IPS-NIHi7 (cell line): ENCODE measurements at regions not wholly inside any gene's neighbourhood (a gene's known extent, or its start where the extent isn't known, plus 50 kb on each side); places are given as distances from the start of the nearest gene placed in this dataset.

Experiments
- DNase-seq: peaks from one replicate; pipeline ENCODE4 v3.0.0; 2012; ENCODE audit warnings: mixed read lengths; ENCODE audit errors: extremely low spot score

DNA sequence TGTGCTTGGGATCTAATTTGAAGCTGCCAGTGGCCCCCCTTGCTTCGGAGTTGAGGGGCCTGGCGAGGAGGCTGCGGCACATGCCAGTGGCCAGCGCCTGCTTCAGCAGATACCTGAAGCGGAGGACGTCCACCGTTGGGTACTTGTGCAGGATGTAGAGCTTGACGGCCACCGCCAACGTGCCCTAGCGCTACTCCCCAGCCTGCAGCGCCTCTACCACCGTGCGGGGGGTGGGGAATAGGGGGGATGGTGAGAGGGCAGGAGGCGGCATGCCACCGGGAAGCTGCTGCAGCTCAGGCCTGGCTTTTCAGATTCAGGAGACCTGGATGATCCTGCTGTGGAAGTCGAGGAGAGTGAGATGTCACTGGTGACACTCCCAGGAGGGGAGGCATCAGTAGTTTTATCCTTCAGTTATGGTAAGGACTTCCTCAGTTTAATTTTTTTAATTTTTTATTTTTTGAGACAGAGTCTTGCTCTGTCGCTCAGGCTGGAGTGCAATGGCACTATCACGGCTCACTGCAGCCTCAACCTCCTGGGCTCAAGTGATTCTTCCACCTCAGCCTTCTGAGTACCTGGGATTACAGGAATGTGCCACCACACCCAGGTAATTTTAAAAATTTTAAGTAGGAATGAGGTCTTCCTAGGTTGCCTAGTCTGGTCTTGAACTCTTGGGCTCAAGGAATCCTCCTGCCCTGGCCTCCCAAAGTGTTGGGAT is 150.6 kb upstream of the FRMD4B start:
- no peak for DNase-seq

DNA sequence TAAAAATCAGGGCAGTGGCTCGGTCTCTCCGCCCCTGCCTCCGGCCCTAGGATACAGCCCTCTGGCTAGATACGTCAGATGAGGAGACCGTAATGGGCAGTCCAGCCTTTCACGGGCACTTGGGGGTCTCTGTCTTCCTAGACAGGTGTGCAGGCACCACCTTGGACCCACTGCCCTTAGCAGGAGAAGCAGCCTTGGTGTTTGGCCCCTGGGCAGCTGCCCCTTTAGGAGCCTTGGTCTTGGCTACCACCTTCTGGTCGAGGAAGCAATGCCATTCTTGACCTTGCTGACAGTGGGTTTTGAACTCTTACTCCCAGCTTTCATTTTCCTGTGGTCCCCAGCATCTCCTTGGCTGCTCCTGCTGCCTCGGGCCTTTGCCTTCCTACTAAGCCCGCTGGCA is 149.7 kb upstream of the FRMD4B start:
- DNase-seq: no peak

DNA sequence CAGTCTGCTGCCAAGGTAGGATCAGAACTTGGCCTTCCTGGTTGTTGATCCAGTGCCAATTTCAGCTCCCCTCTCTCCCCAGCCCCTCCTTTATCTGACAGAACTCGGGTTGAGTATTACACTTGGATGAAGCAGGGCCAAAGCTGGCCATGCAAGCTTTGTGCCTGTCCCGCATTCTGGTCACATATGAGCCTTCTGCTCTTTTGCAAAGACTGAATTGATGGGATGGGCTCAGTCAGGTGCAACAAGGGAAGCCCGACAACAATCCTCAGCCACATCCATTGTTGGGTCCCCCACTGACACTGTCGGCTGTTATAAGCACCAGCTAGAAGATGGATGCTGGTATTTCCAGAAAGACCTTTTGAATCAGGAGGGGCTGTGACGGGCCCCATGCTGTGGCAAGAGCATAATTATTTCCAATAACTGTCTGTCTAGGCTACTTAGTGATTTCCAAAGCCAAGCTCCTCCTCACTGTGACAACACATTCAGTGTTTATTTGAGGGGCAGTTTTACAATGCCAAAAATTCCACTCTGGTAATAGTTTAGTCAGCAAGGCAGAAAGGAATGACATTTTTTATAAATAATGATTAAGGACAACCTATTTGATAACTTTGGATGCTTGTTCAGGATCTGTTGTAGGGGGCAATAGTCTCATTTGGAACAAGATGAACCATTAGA is 146.8 kb upstream of the FRMD4B start:
- DNase-seq: no peak

DNA sequence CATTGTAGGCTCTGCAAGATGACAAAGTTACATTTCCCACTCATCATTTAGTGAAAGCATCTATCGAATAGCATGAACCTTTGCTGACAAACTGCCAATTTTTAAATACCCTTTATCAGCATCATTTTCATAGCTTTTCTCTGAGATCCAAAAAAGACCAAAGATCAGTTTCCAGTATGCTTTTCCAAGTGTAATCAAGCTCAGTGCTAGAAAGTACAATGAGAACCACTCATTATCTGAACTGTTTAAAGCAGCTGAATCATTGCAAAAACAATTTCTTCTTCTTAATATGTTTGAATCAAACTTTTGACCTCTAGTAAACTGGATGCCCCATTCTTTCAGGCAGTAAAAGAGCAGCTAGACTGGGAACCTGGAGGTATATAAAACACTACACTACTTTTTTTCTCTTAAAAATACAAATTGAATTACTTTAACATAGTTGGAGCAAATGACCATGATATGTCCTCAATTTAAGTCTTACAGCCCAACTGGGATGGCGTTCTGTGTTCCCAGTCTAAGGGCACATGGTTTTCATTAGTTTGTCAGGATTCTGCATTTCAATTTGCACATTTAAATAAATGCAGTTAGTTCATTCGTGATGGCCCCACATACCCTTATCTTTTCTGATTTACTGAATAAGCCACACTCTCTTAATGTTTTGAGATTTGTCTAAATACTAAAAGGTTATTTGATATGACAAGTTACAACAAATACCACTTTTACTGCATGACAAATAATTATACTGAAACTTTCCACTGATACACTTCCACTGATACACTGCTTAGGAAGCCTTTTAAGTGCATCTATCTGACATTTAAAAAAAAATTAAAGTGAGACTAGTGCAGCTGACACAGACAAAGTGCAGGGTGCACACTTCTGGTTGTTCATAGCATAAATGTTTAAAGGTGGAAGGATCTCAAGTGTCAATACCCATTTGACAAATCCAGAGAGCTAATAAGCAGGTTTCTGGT is 146.0 kb upstream of the FRMD4B start:
- no peak for DNase-seq

DNA sequence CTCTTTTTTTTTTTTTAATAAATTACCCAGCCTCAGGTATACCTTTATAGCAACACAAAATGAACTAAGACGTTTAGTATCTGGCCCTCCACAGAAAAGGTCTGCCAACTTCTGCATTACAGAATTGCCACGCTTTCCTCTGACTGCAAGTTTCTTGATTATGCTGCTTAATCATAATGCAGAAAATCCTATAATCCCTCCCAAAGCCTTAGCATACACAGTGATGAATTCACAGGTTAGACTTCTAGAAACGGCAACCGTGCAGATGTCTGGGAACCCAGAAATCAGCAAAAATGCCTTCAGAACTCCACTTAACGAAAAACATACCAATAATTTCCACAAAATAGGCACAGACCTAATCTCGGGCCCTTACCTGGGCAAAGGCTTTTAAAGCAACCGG is 144.7 kb upstream of the FRMD4B start:
- DNase-seq: no peak

DNA sequence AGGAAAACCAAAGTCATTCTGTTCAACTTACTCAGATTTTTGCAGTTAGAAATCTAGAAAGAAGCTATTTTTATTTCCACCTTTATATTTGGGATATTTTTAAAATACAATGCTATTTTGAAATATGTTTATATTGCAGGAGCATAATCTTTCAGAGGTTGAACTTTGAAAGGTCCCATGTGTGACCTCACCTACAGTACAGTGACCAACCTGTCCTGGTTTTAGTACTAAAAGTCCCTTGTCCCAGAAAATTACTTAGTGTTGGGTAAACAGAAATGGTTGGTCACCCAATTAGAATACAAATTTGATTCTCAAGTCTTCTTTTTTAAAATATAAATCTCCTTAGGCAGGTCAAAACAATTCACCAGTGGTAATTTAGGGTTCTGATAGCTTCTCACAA is 141.6 kb upstream of the FRMD4B start:
- DNase-seq: no peak

DNA sequence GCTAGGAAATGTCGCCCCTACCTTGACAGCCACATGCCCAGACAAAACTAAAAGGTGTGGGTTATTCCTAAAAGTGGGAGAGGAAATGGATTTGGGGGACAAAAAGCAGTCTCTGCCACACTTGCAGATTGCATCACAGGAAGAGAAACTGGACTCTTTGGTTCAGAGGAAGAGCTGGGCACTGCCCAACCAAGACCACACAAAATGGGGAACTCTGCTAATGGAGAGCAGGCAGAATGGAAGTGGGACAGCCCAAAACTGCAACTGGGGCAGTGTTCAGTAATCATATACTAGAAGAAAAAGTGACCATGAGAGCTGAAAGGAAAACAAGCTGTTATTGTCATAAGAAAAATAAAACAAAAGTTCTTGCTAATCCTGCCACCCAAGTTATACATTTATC is 138.9 kb upstream of the FRMD4B start:
- no peak for DNase-seq

DNA sequence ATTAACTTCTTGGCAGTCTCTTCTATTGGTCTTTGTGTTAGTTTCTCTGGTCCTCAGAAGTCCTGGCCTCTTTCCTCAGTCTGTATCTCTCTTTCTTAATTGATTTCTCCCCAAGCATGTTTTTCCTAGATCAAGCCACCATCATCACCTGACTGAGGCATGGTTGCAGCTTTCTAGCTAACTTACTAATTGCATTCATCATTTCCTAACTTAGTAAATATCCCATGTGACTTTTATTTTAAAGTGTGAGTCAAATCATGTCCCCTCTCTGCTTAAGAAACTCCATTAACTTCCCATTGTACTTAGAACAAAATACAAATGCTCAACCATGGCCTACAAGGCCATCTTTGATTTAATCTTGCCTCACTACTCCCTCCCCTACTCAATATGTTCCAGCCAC is 135.4 kb upstream of the FRMD4B start:
- no peak for DNase-seq

DNA sequence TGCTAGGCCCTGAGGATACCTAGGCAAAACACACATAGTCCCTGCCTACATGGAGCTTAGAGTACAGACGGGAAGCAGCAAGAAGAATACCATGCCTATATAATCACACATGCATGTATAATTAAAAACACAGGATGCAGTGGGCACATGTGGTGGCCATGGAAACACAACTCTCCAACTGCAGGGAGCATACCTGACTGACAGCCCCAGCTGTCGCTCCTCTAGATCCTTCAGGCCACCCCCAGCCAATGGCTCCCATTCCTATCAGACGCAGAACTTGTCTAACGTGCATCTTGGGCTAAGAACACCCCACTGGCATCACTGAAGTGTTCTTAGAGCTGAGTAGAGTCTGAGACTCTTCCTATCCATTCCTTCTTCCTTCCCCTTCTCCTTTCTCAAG is 125.5 kb upstream of the FRMD4B start:
- DNase-seq: no peak

DNA sequence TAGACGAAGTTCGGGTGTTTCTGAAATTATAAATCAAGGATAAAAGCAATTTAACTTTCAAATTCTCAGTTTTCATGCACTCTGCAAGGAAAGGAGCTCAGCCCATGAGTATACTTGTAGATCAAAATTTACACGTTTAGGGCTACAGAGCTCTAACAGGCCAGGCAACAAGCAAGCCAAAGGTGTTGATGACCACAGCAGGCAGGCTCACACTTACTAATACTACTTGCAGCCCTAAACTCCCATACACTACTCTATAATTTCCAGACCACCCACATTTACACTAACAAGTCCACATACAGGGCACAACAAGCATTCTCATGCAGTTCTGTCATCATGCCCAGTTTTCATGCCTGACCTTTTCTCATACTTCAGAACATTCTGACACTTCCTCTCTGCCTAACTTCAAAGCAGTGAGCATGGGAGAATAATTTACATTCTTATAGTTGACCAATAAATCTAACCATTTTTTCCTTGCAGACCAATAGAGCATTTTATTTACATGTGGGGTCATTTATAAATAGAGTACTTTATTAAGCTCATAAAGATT is 124.7 kb upstream of the FRMD4B start:
- DNase-seq: no peak

DNA sequence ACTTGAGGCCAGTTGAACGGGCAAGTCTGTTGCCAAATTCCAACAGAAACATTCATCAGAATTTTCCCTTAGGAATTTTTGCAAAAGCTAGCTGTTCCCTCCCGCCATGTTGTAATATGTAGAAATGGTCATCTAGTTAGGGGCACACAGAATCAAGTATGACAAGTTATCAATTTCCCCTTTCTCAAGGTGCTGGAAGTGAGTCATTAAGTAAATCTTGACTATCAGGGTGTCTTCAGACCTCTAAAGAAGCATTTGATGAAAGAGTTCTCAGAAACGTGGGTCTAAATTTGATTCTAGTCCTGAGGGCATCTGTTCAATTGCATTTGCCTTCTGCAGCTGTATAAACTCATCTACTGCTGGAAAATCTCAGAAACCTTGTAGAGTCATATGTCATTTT is 123.4 kb upstream of the FRMD4B start:
- no peak for DNase-seq

DNA sequence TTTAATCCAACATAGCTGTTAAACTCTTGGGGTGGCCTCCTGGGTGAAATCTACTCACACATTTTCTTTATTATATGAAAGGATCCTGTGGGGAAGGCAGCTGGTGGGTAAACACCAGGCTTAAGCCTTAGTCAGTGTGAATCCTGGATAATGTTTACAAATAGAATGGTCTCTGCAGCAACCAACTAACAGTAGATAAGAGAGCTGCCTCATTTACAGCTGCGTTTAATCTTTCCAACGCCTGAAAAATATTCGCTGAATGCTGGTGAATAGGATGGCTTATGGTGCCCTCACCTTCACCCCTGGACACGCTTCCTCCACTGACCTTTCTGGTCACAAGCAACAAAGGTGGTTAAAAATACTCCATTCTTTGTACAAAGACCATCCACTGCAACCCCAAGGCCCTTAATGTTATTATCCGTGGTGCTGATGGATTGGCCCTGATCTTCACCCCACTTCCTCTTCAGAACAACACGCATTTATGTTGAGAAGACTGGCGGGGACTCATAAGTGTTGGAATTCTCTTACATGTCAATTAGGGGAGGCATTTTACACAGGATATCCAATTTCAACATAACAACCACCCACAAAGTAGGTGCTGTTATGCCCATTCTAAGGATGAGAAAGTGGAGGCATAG is 120.0 kb upstream of the FRMD4B start:
- peak; percentile 24 for DNase-seq

DNA sequence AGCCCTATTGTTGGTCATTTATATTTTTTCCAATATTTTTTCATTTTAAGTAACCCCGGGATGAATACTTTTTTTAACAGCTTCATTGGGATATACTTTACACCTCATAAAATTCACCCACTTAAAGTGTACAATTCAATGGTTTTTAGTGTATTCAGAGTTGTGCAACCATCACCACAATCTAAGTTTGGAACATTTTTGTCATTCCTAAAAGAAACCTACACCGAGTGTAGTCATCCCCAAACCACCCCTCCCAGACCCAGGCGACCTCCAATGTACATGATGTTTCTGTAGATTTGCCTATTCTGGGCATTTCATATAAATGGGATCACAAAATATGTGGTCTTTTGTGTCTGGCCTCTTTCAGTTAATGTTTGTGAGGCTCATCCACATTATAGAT is 118.3 kb upstream of the FRMD4B start:
- DNase-seq: no peak

DNA sequence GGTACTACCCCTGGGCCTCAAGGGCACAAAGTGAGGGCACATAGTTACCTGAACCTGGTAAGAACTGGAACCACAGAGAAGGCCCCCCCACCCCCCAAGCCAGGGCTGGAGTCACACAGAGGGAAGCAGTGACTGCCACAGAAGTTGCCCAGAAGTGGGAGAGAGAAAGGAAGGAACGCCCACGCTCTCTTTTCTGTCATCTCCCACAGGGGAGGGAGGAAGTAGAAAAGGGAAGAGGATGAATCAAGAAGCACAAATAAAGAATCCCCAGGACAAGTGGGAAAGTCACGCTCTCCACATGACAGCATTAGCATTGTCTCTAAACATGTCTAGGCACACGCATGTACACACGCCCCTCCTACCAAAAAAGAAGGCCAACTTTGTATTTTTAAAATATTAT is 114.7 kb upstream of the FRMD4B start:
- DNase-seq: no peak

DNA sequence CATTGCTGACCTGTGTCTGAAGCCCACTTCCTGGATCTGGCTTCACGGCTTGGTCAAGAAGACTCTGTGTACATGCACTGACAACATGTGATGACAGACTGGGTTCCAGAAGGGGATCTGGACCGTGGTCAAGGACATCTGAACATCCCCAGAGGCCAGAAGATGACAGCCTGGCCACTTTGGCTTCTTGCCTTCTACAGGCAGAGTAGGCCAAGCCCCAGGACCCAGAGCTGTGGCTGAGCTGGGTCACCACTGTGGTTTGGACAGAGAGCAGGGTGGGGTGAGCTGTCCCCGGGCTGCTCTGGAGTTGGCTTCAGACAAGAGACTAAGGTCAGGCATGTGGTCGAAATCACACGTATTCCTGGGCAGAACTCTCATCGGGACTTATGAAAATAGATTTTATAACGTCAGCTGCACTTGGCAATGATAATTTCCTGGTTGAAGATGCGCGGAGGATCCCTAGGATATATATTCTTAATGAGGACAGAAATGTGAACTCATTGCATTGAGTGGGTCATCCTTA is 114.1 kb upstream of the FRMD4B start:
- no peak for DNase-seq

DNA sequence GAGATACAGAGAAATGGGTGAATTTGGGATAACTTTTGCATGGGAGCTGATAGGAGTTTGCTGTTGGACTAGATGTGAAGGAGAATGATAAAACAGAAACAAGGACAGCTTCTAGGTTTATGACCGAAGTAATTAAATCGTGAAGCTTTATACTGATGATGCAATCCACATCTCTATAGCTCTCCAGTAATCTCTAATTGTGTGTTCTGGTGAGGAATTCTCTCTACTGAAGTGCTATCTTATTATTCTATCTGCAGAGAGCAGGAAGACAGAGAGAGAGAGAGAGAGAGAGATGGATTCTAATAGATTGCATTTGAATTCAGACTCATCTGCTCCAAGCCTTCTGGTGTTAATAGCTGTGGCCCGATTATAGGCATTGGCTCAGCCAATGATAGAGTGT is 113.5 kb upstream of the FRMD4B start:
- no peak for DNase-seq

DNA sequence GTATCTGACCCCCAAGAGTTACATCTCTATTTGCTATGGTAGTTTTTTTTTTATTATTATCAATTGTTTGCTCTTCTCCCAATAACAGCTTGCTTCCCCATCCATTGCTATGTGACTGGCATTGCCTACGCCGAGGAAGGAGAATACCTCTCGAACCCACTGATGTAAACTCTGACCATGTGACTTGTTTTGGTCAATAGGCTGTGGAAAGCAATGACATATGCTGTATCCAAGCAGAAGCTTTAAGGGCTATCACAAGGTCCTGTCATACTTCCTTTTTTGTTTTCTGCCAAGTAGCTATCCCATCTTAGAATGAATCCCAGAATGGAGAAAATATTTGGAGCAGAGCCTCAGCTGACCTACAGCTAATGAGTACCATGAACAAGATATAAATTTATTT is 111.0 kb upstream of the FRMD4B start:
- no peak for DNase-seq

DNA sequence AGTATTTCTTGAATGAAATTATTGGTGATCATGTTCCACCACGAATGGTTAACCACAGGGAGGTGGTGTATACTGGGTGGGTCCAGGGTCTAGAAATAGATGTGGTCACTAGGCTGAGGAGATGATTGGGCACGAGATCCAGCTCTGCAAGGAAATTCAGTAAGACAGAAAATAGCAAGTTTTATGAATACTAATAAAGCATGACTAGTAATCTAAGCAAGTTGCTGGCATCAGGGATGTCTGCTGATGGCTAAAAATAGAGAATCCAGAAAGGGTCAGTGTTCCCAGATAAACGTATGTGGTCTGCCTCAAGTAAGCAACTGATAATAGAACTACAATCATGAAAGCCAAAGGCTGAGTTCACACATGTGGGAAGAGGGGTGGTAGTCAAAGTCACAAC is 108.3 kb upstream of the FRMD4B start:
- DNase-seq: no peak

DNA sequence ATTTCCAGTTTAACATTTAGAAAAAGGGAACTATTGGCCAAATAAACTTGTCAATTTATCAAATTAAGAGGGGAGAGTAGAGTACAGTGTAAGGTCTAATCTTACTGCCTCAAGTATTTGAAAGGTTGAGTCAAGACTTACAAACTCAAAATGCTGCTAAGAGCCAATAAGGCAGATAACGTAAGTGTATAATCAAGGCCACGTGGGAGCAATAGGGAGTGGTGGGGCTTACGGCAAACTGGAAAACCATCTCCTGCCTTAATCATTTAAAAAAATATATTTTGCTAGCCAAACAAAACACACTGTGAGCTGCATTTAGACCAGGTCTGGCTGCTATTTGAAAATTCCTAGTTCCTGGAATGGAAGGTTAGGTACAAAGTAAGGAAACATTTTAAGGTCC is 107.3 kb upstream of the FRMD4B start:
- DNase-seq: no peak

DNA sequence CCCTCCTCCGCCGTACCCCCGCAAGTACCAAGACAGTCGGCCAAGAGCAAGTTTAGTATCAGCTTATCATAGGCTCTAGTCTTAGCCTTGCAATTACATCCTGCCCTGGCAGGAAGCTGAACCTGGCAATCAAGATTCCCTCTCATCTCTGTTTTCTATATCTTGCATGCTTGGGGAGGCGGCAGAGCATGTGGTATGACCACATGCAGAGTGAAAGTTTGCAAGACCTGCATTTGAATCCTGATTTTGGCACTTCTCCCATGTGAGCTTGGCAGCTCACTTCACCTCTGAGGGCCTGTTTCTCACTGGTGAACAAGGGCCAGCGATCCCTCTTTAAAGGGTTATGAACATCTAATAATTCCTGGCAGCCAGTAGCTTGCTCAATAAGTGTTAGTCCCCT is 106.1 kb upstream of the FRMD4B start:
- no peak for DNase-seq

DNA sequence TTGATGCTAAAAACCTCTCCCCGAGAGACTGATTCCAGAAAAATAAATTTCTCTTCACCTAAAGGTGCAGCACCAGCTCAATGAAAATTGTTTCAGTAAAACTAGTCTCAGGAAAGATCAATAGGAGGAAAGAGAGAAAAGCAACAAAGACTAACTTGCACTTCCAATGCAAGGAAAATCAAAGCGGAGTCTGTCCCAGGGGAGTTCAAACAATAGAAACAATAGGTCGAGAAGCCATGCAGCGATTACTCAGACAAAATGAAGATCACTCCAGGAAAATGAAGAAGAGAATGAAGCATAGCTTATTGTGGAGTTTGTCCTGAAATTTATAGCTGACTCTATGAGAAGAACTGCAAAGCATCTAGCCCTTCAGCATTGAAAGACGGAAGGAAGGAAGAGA is 105.1 kb upstream of the FRMD4B start:
- no peak for DNase-seq

DNA sequence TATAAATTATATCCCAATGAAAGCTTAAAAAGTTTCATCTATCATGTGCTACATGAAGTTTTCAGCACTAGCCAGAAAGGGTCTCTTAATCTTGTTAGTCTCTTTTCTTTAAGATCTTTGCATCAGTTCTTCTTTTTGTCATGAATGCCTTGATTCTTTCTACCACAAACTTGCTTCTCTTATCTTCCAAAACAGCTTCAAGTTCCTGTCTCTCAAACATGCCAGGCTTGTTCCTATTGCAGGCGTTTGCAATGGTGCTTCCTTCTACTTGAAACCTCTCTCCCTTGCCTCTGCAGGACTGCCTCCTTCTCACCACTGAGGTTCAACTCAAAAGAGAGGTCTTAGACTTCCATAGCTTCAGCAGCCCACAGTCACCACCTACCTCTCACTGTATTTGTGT is 104.3 kb upstream of the FRMD4B start:
- DNase-seq: no peak
